Spleen (tissue), 11 donors: ENCODE measurements at regions not wholly inside any gene's neighbourhood (a gene's known extent, or its start where the extent isn't known, plus 50 kb on each side); places are given as distances from the start of the nearest gene placed in this dataset.

Source experiments
- DNase-seq: peaks from one replicate; pipeline ENCODE4 v3.0.0-alpha.2; 2020
- H3K27ac ChIP-seq, 8 donors: fragments of 200-600 bp; sonication (generic) in 7 of 8; 1 replicate in 4 of 8; 2 replicates in 4 of 8; pipeline versions ENCODE4 v1.5.0 to v1.8.0; 2016 to 2021; ENCODE audit warnings: inconsistent platforms in 4 of 8, mild to moderate bottlenecking in 4 of 8, moderate library complexity in 1 of 8
- H3K27me3 ChIP-seq, 7 donors: fragments of 200-600 bp; sonication (generic) in 6 of 7; replicated peaks in 1 of 7; 1 replicate in 4 of 7; 2 replicates in 3 of 7; pipeline versions ENCODE4 v1.5.0 to v1.8.0; 2016 to 2021; ENCODE audit warnings: inconsistent platforms in 3 of 7, mild to moderate bottlenecking in 1 of 7
- H3K36me3 ChIP-seq, 6 donors: fragments of 200-600 bp; sonication (generic) in 5 of 6; 1 replicate in 4 of 6; 2 replicates in 2 of 6; pipeline versions ENCODE4 v1.5.0 to v1.8.0; 2016 to 2021; ENCODE audit warnings: inconsistent platforms in 2 of 6
- H3K4me1 ChIP-seq, 6 donors: fragments of 200-600 bp; sonication (generic) in 5 of 6; 1 replicate in 3 of 6; 2 replicates in 3 of 6; pipeline versions ENCODE4 v1.5.0 to v1.8.0; 2016 to 2021; ENCODE audit warnings: inconsistent platforms in 3 of 6
- H3K4me3 ChIP-seq, 8 donors: fragments of 200-600 bp; sonication (generic) in 7 of 8; 1 replicate in 4 of 8; 2 replicates in 4 of 8; pipeline versions ENCODE4 v1.5.0 to v1.8.0; 2016 to 2021; ENCODE audit warnings: inconsistent platforms in 4 of 8, mild to moderate bottlenecking in 4 of 8, moderate library complexity in 2 of 8
- H3K9me3 ChIP-seq, 8 donors: fragments of 200-600 bp; sonication (generic) in 7 of 8; 1 replicate in 4 of 8; 2 replicates in 4 of 8; pipeline versions ENCODE4 v1.5.0 to v1.8.0; 2016 to 2021; ENCODE audit warnings: inconsistent platforms in 4 of 8
- CTCF ChIP-seq, 11 experiments: fragments of 200-600 bp in 7 of 11; fragments of 450-650 bp in 4 of 11; sonication (generic) in 4 of 11; IDR thresholded peaks in 8 of 11; conservative IDR thresholded peaks in 3 of 11; 1 replicate in 7 of 11; 2 replicates in 4 of 11; pipeline versions ENCODE4 v1.4.0 to v1.8.0; 2016 to 2021; ENCODE audit warnings: antibody characterized with exemption in 11 of 11, inconsistent platforms in 4 of 11, mild to moderate bottlenecking in 1 of 11
- POLR2A ChIP-seq, 3 donors: fragments of 450-650 bp; IDR thresholded peaks; one replicate each; pipeline ENCODE4 v1.5.1; 2017; ENCODE audit warnings: antibody characterized with exemption in 3 of 3, mild to moderate bottlenecking in 1 of 3
- POLR2AphosphoS5 ChIP-seq, 3 donors: sonication (generic); formaldehyde crosslinking; IDR thresholded peaks; one replicate each; pipeline ENCODE4 v1.5.1; 2017; ENCODE audit warnings: antibody characterized with exemption in 3 of 3
- WGBS, 5 donors: extraction: QIAGEN DNeasy Blood & Tissue Kit in 3 of 5; methylation state at CpG; one replicate each; pipeline versions ENCODE4 v1.1.5 to v1.1.7; 2013 to 2018; 5-methylcytosine and 5-hydroxymethylcytosine counted together
- intact Hi-C: fragments of 100-400 bp; cut with DNase I; formaldehyde crosslinking; loops from one replicate; pipeline ENCODE4 v1.15.0; 2023; ENCODE audit warnings: low total_unique reads
- donor health status: healthy with polysubstance abuse.
- donor health status: DM: no; HTN: no; CAD: no; lungs with moderate emphysema.
- donor health status: DM: no; HTN: no; CAD: no.
- donor health status: Bipolar disorder and iron deficiency.
- donor health status: healthy.
- donor health status: DM: no; HTN: no; CAD: no.
- donor health status: DM: yes; HTN: yes; CAD: no.

GRCh38 chr6:170006071-170006899 lies 254.9 kb downstream of the ERMARD start:
- Histone ChIP-seq H3K27ac (no peak overlapping the region), H3K9me3 (peaks cover 0 to 44% (median 42%) of the 10 kb centered on the region in 8 donors), H3K27me3 (peaks cover 0 to 65% (median 0%) of the 10 kb centered on the region in 7 donors), H3K36me3 (no peaks in the 10 kb centered on the region), H3K4me3 (no peak overlapping the region), H3K4me1 (peaks cover 8 to 14% (median 10%) of the 10 kb centered on the region in 6 donors)
- 83 to 100% (median 90%) methylated on average over 5 to 7 of the region's 7 CpGs for WGBS, 5 donors
- intact Hi-C loops = no loop called here
- TF ChIP-seq POLR2AphosphoS5 (IDR thresholded peaks at IDR 0.05) = no peak
- no peak for TF ChIP-seq POLR2A (IDR thresholded peaks at IDR 0.05)
- no peak for TF ChIP-seq CTCF (IDR thresholded peaks at IDR 0.05 in 8 of 11, conservative IDR thresholded peaks at IDR 0.05 in 3 of 11)
- no peak for DNase-seq

- Histone ChIP-seq H3K4me1 (peaks cover 5 to 8% (median 5%) of the 10 kb centered on the region in 6 donors), H3K27me3 (peaks cover 0 to 63% (median 0%) of the 10 kb centered on the region in 7 donors), H3K27ac (no peak overlapping the region), H3K36me3 (no peaks in the 10 kb centered on the region), H3K4me3 (no peak overlapping the region), H3K9me3 (peaks cover 0 to 50% (median 43%) of the 10 kb centered on the region in 8 donors)
- intact Hi-C loops = no loop called here
- DNase-seq = no peak
- TF ChIP-seq POLR2AphosphoS5 (IDR thresholded peaks at IDR 0.05) (no peak), POLR2A (IDR thresholded peaks at IDR 0.05) (no peak), CTCF (IDR thresholded peaks at IDR 0.05 in 8 of 11, conservative IDR thresholded peaks at IDR 0.05 in 3 of 11) (no peak)
These were observed 254.2 kb downstream of the ERMARD start for GRCh38 chr6:170005665-170006064.

GRCh38 chr6:170004585-170005210 lies 253.3 kb downstream of the ERMARD start:
- intact Hi-C loops = no loop called here
- Histone ChIP-seq H3K4me3 (no peak overlapping the region), H3K4me1 (peaks cover 0 to 4% (median 0%) of the 10 kb centered on the region in 6 donors), H3K36me3 (no peaks in the 10 kb centered on the region), H3K27ac (no peak overlapping the region), H3K27me3 (peaks cover 0 to 70% (median 0%) of the 10 kb centered on the region in 7 donors), H3K9me3 (peaks cover 0 to 53% (median 43%) of the 10 kb centered on the region in 8 donors)
- no peak for TF ChIP-seq POLR2A (IDR thresholded peaks at IDR 0.05)
- TF ChIP-seq CTCF (IDR thresholded peaks at IDR 0.05 in 8 of 11, conservative IDR thresholded peaks at IDR 0.05 in 3 of 11) = no peak
- no peak for TF ChIP-seq POLR2AphosphoS5 (IDR thresholded peaks at IDR 0.05)
- WGBS, 5 donors = 69 to 86% (median 74%) methylated on average over 3 to 5 of the region's 5 CpGs
- no peak for DNase-seq
